Naive thymus-derived CD4-positive, alpha-beta T cell (primary cell): ENCODE measurements at regions not wholly inside any gene's neighbourhood (a gene's known extent, or its start where the extent isn't known, plus 50 kb on each side); places are given as distances from the start of the nearest gene placed in this dataset.

ENCODE experiments used
- ATAC-seq: fragments of 150-1000 bp; cut with Tn5 transposase; 2 replicates; pipeline ENCODE4 v1.10.0; 2021; ENCODE audit warnings: mild to moderate bottlenecking, moderate library complexity
- CTCF ChIA-PET: fragments of 350-600 bp; sonication (Branson Sonifier 250); formaldehyde crosslinking; loops from one replicate; lab custom pipeline; 2021; ENCODE audit warnings: antibody characterized with exemption; lab: Charles Lee
- POLR2A ChIA-PET: fragments of 350-600 bp; sonication (Branson Sonifier 250); formaldehyde crosslinking; loops from one replicate; lab custom pipeline; 2021; ENCODE audit warnings: antibody characterized with exemption, inconsistent platforms; lab: Charles Lee
- DNase-seq, 9 donors: peaks; one replicate each; pipeline versions ENCODE4 v3.0.0 to v3.0.0-alpha.2; 2020 to 2022; ENCODE audit warnings: mixed read lengths in 1 of 9
- H3K27ac ChIP-seq: one replicate; pipeline ENCODE4 v1.7.0; 2013; ENCODE audit warnings: mild to moderate bottlenecking, low read depth, low read length, moderate library complexity
- H3K27me3 ChIP-seq, 2 donors: one replicate each; pipeline ENCODE4 v1.7.0; 2013; ENCODE audit warnings: low read length in 2 of 2, mild to moderate bottlenecking in 2 of 2, moderate library complexity in 2 of 2; ENCODE audit not compliant: control insufficient read depth in 2 of 2, insufficient read depth in 2 of 2
- H3K36me3 ChIP-seq, 3 experiments: 1 replicate in 2 of 3; 2 replicates in 1 of 3; pipeline ENCODE4 v1.7.0; 2013; ENCODE audit warnings: low read length in 3 of 3, mild to moderate bottlenecking in 3 of 3, moderate library complexity in 1 of 3; ENCODE audit not compliant: insufficient read depth in 3 of 3, control insufficient read depth in 2 of 3
- H3K4me1 ChIP-seq, 2 donors: one replicate each; pipeline ENCODE4 v1.7.0; 2013; ENCODE audit warnings: low read length in 2 of 2, mild to moderate bottlenecking in 2 of 2, moderate library complexity in 1 of 2; ENCODE audit not compliant: control insufficient read depth in 2 of 2, insufficient read depth in 2 of 2
- H3K4me3 ChIP-seq: 2 replicates; pipeline ENCODE4 v1.7.0; 2013; ENCODE audit warnings: mild to moderate bottlenecking, low read length
- H3K9me3 ChIP-seq, 3 experiments: 1 replicate in 2 of 3; 2 replicates in 1 of 3; pipeline ENCODE4 v1.7.0; 2013; ENCODE audit warnings: low read length in 3 of 3; ENCODE audit not compliant: control insufficient read depth in 2 of 3
- H3K27ac Mint-ChIP-seq, 9 donors: one replicate each; pipeline ENCODE4 v1.8.0; 2020 to 2022; ENCODE audit warnings: mixed read lengths in 9 of 9, mild to moderate bottlenecking in 8 of 9, moderate library complexity in 5 of 9, inconsistent platforms in 2 of 9
- H3K27me3 Mint-ChIP-seq, 5 donors: one replicate each; pipeline ENCODE4 v1.8.0; 2021 to 2022; ENCODE audit warnings: mixed read lengths in 5 of 5, mild to moderate bottlenecking in 1 of 5
- H3K36me3 Mint-ChIP-seq, 5 donors: one replicate each; pipeline ENCODE4 v1.8.0; 2020 to 2022; ENCODE audit warnings: mixed read lengths in 5 of 5, mild to moderate bottlenecking in 3 of 5, inconsistent platforms in 1 of 5
- H3K4me1 Mint-ChIP-seq, 7 donors: one replicate each; pipeline ENCODE4 v1.8.0; 2020 to 2022; ENCODE audit warnings: mixed read lengths in 7 of 7, mild to moderate bottlenecking in 3 of 7, inconsistent platforms in 1 of 7
- H3K4me3 Mint-ChIP-seq, 10 donors: one replicate each; pipeline ENCODE4 v1.8.0; 2020 to 2022; ENCODE audit warnings: mild to moderate bottlenecking in 10 of 10, mixed read lengths in 10 of 10, moderate library complexity in 6 of 10, inconsistent platforms in 2 of 10
- H3K9me3 Mint-ChIP-seq, 11 donors: one replicate each; pipeline ENCODE4 v1.8.0; 2020 to 2022; ENCODE audit warnings: mixed read lengths in 11 of 11, mild to moderate bottlenecking in 4 of 11, inconsistent platforms in 1 of 11, moderate library complexity in 1 of 11
- intact Hi-C, 2 donors: fragments of 100-400 bp; cut with micrococcal nuclease; formaldehyde crosslinking; loops; one replicate each; pipeline ENCODE4 v1.15.1; 2023

DNA sequence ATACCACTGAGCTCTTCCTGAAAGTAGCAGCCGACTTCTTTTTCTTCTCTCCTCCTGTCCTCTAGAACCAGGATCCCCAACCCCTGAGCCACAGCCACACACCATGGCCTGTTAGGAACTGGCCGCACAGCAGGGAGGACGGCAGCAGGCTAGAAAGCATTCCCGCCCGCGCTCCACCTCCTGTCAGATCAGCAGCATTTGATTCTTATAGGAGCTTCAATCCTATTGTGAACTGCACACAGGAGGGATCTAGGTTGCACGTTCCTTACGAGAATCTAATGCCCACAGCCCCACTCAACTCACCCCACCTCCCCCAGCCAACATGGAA lies 179.1 kb upstream of the SH3BP4 start:
- H3K36me3 Mint-ChIP-seq: no peaks in the 10 kb centered on the region
- H3K4me3 ChIP-seq: no peak overlapping the region
- CTCF ChIA-PET: no interaction called here
- H3K4me3 Mint-ChIP-seq: no peak overlapping the region
- peaks cover 0 to 4% (median 0%) of the 10 kb centered on the region in 11 donors for H3K9me3 Mint-ChIP-seq
- no peaks in the 10 kb centered on the region for H3K9me3 ChIP-seq
- H3K27ac ChIP-seq: no peak overlapping the region
- ATAC-seq: no peak
- intact Hi-C loops: no loop called here
- H3K27me3 Mint-ChIP-seq: peaks cover 0 to 40% (median 26%) of the 10 kb centered on the region in 5 donors
- no peaks in the 10 kb centered on the region for H3K27me3 ChIP-seq
- no peaks in the 10 kb centered on the region for H3K36me3 ChIP-seq
- no peak overlapping the region for H3K27ac Mint-ChIP-seq
- H3K4me1 ChIP-seq: no peaks in the 10 kb centered on the region
- POLR2A ChIA-PET: no interaction called here
- H3K4me1 Mint-ChIP-seq: no peaks in the 10 kb centered on the region
- no peak for DNase-seq

DNA sequence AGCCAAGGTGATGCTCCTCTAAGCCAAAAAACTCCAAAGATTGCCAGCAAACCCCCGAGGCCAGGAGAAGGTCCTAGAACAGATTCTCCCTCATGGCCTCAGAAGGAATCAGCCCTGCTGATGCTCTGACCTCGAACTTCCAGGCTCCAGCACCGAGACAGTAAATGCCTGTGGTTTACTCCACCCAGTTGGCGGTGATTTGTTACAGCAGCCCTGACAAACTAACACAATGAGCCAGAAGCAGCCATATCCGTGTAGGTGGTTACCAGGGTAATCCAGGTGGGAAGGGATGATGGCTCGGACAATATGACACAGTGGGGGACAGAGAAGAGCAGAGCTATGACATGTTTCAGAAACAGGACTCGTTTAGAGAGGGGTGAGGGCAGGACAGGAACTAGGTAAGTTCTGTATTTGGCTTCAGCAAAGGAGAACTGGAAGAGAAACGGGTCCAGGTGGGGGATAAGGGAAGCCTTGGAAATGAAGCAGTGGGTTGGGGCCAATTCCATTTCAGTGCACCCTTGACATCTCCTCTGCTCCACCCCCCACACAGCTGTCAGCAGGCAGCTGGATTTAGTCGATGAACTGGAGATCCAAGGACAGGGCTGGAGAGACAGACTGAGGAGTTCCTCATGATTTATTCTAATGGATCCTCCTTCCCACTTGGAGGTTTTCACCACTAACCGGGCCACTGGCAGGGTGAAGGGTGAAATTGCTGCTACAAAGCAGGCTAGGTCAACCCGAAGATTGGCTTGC lies 179.7 kb upstream of the SH3BP4 start:
- Histone ChIP-seq H3K27me3 (no peaks in the 10 kb centered on the region), H3K4me1 (no peaks in the 10 kb centered on the region), H3K4me3 (no peak overlapping the region), H3K36me3 (no peaks in the 10 kb centered on the region), H3K9me3 (no peaks in the 10 kb centered on the region), H3K27ac (no peak overlapping the region)
- POLR2A ChIA-PET: no interaction called here
- ATAC-seq (no peak), DNase-seq (no peak)
- CTCF ChIA-PET: no interaction called here
- peaks cover 0 to 40% (median 26%) of the 10 kb centered on the region in 5 donors for H3K27me3 Mint-ChIP-seq
- no peaks in the 10 kb centered on the region for H3K4me1 Mint-ChIP-seq
- intact Hi-C loops: no loop called here
- H3K36me3 Mint-ChIP-seq: no peaks in the 10 kb centered on the region
- no peak overlapping the region for H3K4me3 Mint-ChIP-seq
- H3K9me3 Mint-ChIP-seq: peaks cover 0 to 4% (median 0%) of the 10 kb centered on the region in 11 donors
- no peak overlapping the region for H3K27ac Mint-ChIP-seq

DNA sequence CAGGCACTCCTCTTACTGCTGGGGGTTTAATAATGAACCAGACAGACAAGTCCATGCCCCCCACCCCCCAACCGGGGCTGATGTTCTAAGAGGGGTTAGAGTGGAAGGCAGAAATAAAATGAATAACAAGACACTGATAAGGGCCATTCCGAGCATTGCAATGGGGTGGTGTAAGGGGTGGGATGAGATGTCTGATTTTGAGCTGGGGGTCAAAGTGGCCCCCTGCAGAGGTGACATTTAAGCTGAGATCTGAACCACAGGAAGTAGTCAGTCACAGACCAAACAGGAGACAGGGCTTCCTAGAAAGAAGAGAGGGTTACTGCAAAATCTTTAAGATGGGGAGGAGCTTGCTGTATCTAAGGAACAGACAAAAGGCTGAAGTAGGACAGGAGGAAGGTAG lies 180.6 kb upstream of the SH3BP4 start:
- Histone ChIP-seq H3K4me1 (no peaks in the 10 kb centered on the region), H3K4me3 (no peak overlapping the region), H3K27ac (no peak overlapping the region), H3K36me3 (no peaks in the 10 kb centered on the region), H3K9me3 (no peaks in the 10 kb centered on the region), H3K27me3 (no peaks in the 10 kb centered on the region)
- Mint-ChIP-seq H3K36me3 (no peaks in the 10 kb centered on the region), H3K9me3 (peaks cover 0 to 4% (median 0%) of the 10 kb centered on the region in 11 donors), H3K27ac (peak overlapping the region in 1 of 9 donors; percentile 32), H3K4me3 (no peak overlapping the region), H3K4me1 (no peaks in the 10 kb centered on the region), H3K27me3 (peaks cover 0 to 33% (median 24%) of the 10 kb centered on the region in 5 donors)
- POLR2A ChIA-PET: no interaction called here
- intact Hi-C loops: no loop called here
- CTCF ChIA-PET: no interaction called here
- DNase-seq: no peak
- no peak for ATAC-seq

DNA sequence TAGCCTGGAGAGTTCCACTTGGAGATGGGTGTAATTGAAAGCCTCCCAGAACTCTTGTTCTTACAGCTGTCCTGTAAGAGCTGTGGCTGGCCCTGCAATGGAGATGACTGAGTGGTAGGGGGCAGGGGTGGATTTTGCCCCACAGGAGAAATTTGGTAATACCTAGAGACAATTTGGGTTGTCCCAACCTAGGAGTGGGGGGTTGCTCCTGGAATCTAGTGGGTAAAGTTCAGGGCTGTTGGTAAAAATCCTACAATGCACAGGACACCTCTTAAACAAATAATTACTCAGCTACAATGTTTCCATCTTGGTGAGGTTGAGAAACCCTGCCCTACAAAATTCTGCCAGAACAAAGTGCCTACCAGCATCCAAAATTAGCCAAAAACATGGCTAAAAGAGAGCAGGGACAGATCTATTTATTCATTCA lies 181.1 kb upstream of the SH3BP4 start:
- H3K27me3 ChIP-seq: no peaks in the 10 kb centered on the region
- no peaks in the 10 kb centered on the region for H3K36me3 ChIP-seq
- ChIA-PET CTCF (no interaction called here), POLR2A (no interaction called here)
- H3K9me3 Mint-ChIP-seq: peaks cover 0 to 4% (median 0%) of the 10 kb centered on the region in 11 donors
- no peaks in the 10 kb centered on the region for H3K36me3 Mint-ChIP-seq
- intact Hi-C loops: no loop called here
- H3K27me3 Mint-ChIP-seq: peaks cover 0 to 36% (median 27%) of the 10 kb centered on the region in 5 donors
- DNase-seq (no peak), ATAC-seq (no peak)
- H3K27ac Mint-ChIP-seq: no peak overlapping the region
- H3K4me1 Mint-ChIP-seq: no peaks in the 10 kb centered on the region
- H3K27ac ChIP-seq: no peak overlapping the region
- no peak overlapping the region for H3K4me3 Mint-ChIP-seq
- no peaks in the 10 kb centered on the region for H3K4me1 ChIP-seq
- no peaks in the 10 kb centered on the region for H3K9me3 ChIP-seq
- H3K4me3 ChIP-seq: no peak overlapping the region

DNA sequence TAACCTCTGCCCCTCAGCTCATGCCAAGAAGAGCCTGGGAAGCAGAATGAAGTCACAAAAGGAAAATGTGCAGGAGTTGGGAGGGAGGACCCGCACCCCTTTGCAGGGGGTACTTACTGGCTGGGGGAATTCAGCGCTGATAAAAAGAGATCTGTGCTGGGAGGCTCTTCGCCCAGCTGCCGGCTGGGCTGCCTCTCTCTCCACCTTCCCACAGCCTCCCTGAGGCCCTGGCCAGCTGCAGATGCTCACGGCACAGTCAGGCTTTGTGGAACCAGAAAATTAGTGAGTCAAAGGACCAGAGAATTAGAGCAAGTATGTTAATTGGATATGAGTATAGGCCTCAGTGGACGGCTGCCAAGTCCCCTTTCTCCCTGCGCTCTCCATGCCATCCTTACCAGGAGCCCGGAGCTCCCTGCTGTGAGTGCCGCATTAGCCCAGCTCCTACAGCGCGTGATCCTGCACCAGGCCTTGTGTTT lies 181.7 kb upstream of the SH3BP4 start:
- Mint-ChIP-seq H3K4me1 (no peaks in the 10 kb centered on the region), H3K36me3 (no peaks in the 10 kb centered on the region), H3K27me3 (peaks cover 0 to 42% (median 29%) of the 10 kb centered on the region in 5 donors), H3K4me3 (no peak overlapping the region), H3K9me3 (peaks cover 0 to 4% (median 0%) of the 10 kb centered on the region in 11 donors), H3K27ac (no peak overlapping the region)
- no peak for DNase-seq
- ATAC-seq: no peak
- Histone ChIP-seq H3K36me3 (no peaks in the 10 kb centered on the region), H3K4me3 (no peak overlapping the region), H3K27me3 (no peaks in the 10 kb centered on the region), H3K4me1 (no peaks in the 10 kb centered on the region), H3K27ac (no peak overlapping the region), H3K9me3 (no peaks in the 10 kb centered on the region)
- CTCF ChIA-PET: no interaction called here
- intact Hi-C loops: no loop called here
- POLR2A ChIA-PET: no interaction called here

DNA sequence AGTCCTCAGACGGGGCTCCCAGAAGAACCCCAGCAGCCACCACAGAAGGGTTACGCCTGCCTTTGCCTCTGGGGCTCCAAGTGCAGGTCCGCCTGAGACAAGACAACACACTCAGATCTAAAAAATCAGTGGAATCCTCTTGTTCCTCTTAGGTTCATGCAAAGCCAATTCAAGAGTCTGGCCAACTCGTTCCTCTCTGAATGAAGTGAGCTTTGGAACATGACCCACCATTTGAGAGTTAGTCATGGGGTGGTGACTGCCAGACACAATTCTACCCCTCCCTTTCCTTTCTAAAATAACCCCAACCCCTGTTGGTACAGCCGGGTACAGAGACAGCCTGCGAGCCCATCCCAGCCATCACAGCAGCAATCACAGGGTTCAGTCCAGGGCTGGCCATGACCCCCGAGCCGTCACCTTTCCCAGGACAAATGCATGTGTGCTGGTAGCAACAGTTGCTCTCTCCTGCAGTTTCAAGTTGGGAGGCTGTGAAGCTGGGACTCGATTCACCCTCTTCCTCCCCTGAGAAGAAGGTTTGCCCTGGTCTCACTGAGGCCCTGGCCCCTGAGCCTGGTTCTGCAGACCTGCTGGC lies 183.1 kb upstream of the SH3BP4 start:
- no peaks in the 10 kb centered on the region for H3K27me3 ChIP-seq
- ChIA-PET POLR2A (no interaction called here), CTCF (no interaction called here)
- H3K27ac ChIP-seq: no peak overlapping the region
- peaks cover 0 to 4% (median 0%) of the 10 kb centered on the region in 11 donors for H3K9me3 Mint-ChIP-seq
- H3K4me1 Mint-ChIP-seq: no peaks in the 10 kb centered on the region
- H3K9me3 ChIP-seq: no peaks in the 10 kb centered on the region
- peaks cover 0 to 42% (median 23%) of the 10 kb centered on the region in 5 donors for H3K27me3 Mint-ChIP-seq
- H3K36me3 Mint-ChIP-seq: no peaks in the 10 kb centered on the region
- ATAC-seq (no peak), DNase-seq (no peak)
- no peaks in the 10 kb centered on the region for H3K36me3 ChIP-seq
- H3K4me3 ChIP-seq: no peak overlapping the region
- intact Hi-C loops: no loop called here
- H3K4me3 Mint-ChIP-seq: no peak overlapping the region
- H3K27ac Mint-ChIP-seq: no peak overlapping the region
- no peaks in the 10 kb centered on the region for H3K4me1 ChIP-seq

GRCh38 chr2:234765279-234765678 lies 186.5 kb upstream of the SH3BP4 start:
- no peak overlapping the region for H3K27ac Mint-ChIP-seq
- H3K27ac ChIP-seq: no peak overlapping the region
- H3K9me3 Mint-ChIP-seq: peaks cover 0 to 10% (median 2%) of the 10 kb centered on the region in 11 donors
- no peaks in the 10 kb centered on the region for H3K9me3 ChIP-seq
- no peaks in the 10 kb centered on the region for H3K4me1 Mint-ChIP-seq
- peaks cover 0 to 38% (median 19%) of the 10 kb centered on the region in 5 donors for H3K27me3 Mint-ChIP-seq
- intact Hi-C loops: no loop called here
- H3K36me3 ChIP-seq: no peaks in the 10 kb centered on the region
- no peaks in the 10 kb centered on the region for H3K27me3 ChIP-seq
- no peak for ATAC-seq
- CTCF ChIA-PET: no interaction called here
- POLR2A ChIA-PET: no interaction called here
- no peak overlapping the region for H3K4me3 Mint-ChIP-seq
- no peak overlapping the region for H3K4me3 ChIP-seq
- H3K36me3 Mint-ChIP-seq: no peaks in the 10 kb centered on the region
- no peaks in the 10 kb centered on the region for H3K4me1 ChIP-seq
- no peak for DNase-seq
